BLaER1 treated with 17β-estradiol and CSF1 and Interleukin-3, amounts not matched to agents 10 nM and 100 nM (cell line): ENCODE measurements at regions not wholly inside any gene's neighbourhood (a gene's known extent, or its start where the extent isn't known, plus 50 kb on each side); places are given as distances from the start of the nearest gene placed in this dataset.
"Not testable (repeated sequence)": the region's sequence is repeated elsewhere in the genome, so short reads cannot be mapped to it uniquely, and the experiment has no call there.

Experiments used
- H3K27ac ChIP-seq, 11 experiments: shearing (Covaris generic); formaldehyde crosslinking; 2 replicates each; pipeline ENCODE4 v1.8.1; 2022
- H3K27me3 ChIP-seq, 11 experiments: shearing (Covaris generic); formaldehyde crosslinking; 2 replicates each; pipeline ENCODE4 v1.8.1; 2022
- H3K36me3 ChIP-seq, 11 experiments: shearing (Covaris generic); formaldehyde crosslinking; 2 replicates each; pipeline ENCODE4 v1.8.1; 2022
- H3K4me1 ChIP-seq, 10 experiments: shearing (Covaris generic); formaldehyde crosslinking; 2 replicates each; pipeline ENCODE4 v1.8.1; 2022
- H3K4me2 ChIP-seq, 11 experiments: shearing (Covaris generic); formaldehyde crosslinking; 2 replicates each; pipeline ENCODE4 v1.8.1; 2022
- H3K4me3 ChIP-seq, 10 experiments: shearing (Covaris generic); formaldehyde crosslinking; 2 replicates each; pipeline ENCODE4 v1.8.1; 2022
- H3K9ac ChIP-seq, 11 experiments: shearing (Covaris generic); formaldehyde crosslinking; 2 replicates each; pipeline ENCODE4 v1.8.1; 2022
- H3K9me3 ChIP-seq, 11 experiments: shearing (Covaris generic); formaldehyde crosslinking; replicated peaks in 1 of 11; 2 replicates each; pipeline ENCODE4 v1.8.1; 2022
- H4K20me1 ChIP-seq, 11 experiments: shearing (Covaris generic); formaldehyde crosslinking; 2 replicates each; pipeline ENCODE4 v1.8.1; 2022
- Cebpa-rat ChIP-seq, 11 experiments: shearing (Covaris generic); IDR thresholded peaks; 2 replicates each; pipeline ENCODE4 v1.8.1; 2022

DNA sequence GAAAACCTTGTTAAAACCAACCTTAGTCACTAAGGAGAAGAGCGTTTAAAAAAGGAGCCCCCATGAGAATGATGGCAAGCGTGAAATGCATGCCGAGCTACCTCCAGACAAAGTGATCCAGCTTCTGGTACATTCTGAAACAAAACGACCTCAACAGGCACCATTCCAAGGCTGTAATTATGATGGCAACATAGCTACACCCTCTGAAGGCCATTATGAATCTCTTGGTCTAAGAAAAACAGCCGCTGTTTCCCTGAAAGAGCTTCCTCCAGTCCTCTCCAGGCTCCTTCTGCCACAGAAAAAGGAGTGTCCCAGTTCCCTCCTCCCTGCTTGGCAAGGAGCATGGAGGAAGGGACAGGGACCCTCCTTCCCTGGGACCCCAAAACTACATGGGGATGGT, 50.0 kb upstream of the ABLIM1 start:
- H4K20me1 ChIP-seq: no peaks in the 10 kb centered on the region
- no peak for TF ChIP-seq Cebpa-rat (IDR thresholded peaks at IDR 0.05)
- H3K27me3 ChIP-seq: no peaks in the 10 kb centered on the region
- no peak overlapping the region for H3K4me3 ChIP-seq
- H3K4me2 ChIP-seq: peak overlapping the region in 2 of 11 experiments; percentile 29 to 34; a peak in 1 of 22 replicates
- H3K4me1 ChIP-seq: peaks cover 0 to 17% (median 0%) of the 10 kb centered on the region in 10 experiments; a peak in 5 of 20 replicates
- H3K36me3 ChIP-seq: no peaks in the 10 kb centered on the region
- H3K27ac ChIP-seq: no peak overlapping the region
- H3K9ac ChIP-seq: no peak overlapping the region
- H3K9me3 ChIP-seq: no peaks in the 10 kb centered on the region

DNA sequence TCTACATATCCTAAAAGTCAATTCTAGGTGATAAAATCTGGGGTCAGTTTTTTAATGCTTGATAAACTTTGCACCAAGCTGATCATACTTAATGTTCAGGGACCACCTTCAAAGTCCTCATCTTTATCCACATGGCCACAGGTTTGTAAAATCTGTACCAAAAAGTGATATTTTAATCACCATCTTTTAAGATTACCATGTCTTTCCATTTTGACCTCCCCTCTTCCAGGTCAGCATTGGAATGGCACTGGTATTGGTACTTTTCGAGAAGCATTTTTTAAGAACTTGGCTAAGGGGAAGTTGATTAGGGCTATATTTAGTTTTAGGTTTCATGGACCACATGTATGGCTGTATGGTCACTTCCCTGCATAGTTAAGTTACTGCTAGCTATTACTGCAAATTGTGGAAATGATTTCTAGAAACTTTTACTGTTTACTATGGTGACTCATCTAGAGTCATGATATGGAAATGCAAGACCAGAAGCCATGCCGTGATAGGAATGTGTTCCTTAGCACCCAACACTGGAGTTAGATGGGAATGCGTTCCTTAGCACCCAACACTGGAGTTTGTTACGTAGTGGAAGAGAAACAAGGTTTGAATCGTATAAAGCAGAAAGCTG, 50.8 kb upstream of the ABLIM1 start:
- H3K4me2 ChIP-seq: peak overlapping the region in 3 of 11 experiments; percentile 29 to 34 (median 31); a peak in 5 of 22 replicates
- no peak overlapping the region for H3K4me3 ChIP-seq
- H3K27ac ChIP-seq: no peak overlapping the region
- no peaks in the 10 kb centered on the region for H4K20me1 ChIP-seq
- no peaks in the 10 kb centered on the region for H3K9me3 ChIP-seq
- no peaks in the 10 kb centered on the region for H3K36me3 ChIP-seq
- H3K27me3 ChIP-seq: no peaks in the 10 kb centered on the region
- TF ChIP-seq Cebpa-rat (IDR thresholded peaks at IDR 0.05): no peak
- no peak overlapping the region for H3K9ac ChIP-seq
- peaks cover 0 to 17% (median 0%) of the 10 kb centered on the region in 10 experiments; a peak in 5 of 20 replicates for H3K4me1 ChIP-seq

DNA sequence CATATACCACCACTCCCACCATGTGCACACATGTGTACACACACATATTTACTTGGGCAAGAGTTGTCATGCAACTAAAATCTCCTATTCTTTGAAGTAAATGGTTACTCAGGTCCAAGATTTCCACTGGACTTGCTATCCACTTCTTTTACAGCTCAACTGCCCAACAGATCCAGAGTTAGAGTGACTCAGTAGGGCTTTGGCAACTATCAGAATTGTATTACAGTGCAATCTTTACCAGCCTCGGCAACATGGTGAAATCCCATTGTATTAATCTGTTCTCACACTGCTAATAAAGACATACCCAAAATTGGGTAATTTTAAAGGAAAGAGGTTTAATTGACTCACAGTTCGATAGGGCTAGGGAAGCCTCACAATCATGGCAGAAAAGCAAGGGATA, 51.9 kb upstream of the ABLIM1 start:
- Histone ChIP-seq H3K4me2 (no peak overlapping the region; a peak in 1 of 22 replicates), H3K27me3 (no peaks in the 10 kb centered on the region), H4K20me1 (no peaks in the 10 kb centered on the region), H3K4me3 (no peak overlapping the region), H3K27ac (no peak overlapping the region), H3K9ac (no peak overlapping the region), H3K4me1 (peaks cover 0 to 17% (median 0%) of the 10 kb centered on the region in 10 experiments; a peak in 5 of 20 replicates), H3K9me3 (no peaks in the 10 kb centered on the region), H3K36me3 (no peaks in the 10 kb centered on the region)
- no peak for TF ChIP-seq Cebpa-rat (IDR thresholded peaks at IDR 0.05)

DNA sequence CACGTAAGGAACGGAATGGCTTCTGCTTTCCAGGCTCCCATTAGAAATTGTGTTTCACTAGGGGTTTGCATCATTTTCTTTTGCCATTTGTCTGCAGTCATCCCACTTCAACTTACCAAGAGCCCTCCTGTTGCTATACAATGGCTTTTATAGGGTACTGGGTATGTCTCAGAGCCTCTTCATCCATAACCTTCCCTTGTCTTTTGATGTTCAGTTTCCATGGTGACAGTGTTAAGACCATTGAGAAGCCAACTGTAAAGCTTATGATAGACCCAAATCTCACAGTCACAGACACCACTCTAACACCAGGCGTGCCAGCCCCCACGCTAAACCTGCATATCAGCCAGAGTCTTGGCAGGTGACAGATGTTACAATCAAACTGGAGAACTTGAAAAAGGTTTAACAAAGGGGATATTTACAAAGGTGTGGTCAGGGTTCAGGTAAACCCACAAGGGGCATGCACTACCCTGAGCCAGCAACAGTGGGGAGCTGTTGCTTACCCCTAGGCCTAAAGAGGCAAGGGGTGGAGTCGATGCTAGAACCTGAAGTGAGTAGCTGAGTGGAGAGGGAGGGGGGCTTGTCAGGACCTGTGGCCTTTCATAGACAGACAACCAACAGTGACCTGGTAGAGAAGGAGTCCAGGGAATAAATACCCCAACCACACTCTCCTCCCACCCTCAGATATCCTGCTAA, 53.2 kb upstream of the ABLIM1 start:
- Histone ChIP-seq H3K4me1 (peaks cover 0 to 17% (median 0%) of the 10 kb centered on the region in 10 experiments; a peak in 5 of 20 replicates), H3K4me2 (no peak overlapping the region), H3K9me3 (no peaks in the 10 kb centered on the region), H3K27me3 (no peaks in the 10 kb centered on the region), H4K20me1 (no peaks in the 10 kb centered on the region), H3K4me3 (no peak overlapping the region), H3K9ac (no peak overlapping the region), H3K27ac (no peak overlapping the region), H3K36me3 (no peaks in the 10 kb centered on the region)
- TF ChIP-seq Cebpa-rat (IDR thresholded peaks at IDR 0.05): no peak

DNA sequence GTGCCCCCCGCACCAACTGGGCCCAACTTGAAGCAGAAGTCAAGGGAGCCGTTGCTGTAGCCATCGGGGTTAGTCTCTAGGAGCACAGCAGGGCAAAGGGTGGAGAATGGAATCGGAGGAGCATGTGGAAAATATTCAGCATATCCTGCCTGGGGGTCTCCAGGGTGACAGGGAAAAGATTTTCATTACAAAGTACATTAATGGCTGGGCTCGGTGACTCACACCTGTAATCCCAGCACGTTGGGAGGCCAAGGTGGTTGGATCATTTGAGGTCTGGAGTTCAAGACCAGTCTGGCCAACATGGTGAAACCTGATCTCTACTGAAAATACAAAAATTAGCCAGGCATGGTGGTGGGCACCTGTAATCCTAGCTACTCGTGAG, 53.8 kb upstream of the ABLIM1 start:
- no peaks in the 10 kb centered on the region for H3K27me3 ChIP-seq
- H3K27ac ChIP-seq: no peak overlapping the region
- no peak overlapping the region for H3K9ac ChIP-seq
- no peak overlapping the region for H3K4me3 ChIP-seq
- no peaks in the 10 kb centered on the region for H4K20me1 ChIP-seq
- no peaks in the 10 kb centered on the region for H3K36me3 ChIP-seq
- no peak for TF ChIP-seq Cebpa-rat (IDR thresholded peaks at IDR 0.05)
- peaks cover 0 to 17% (median 0%) of the 10 kb centered on the region in 10 experiments; a peak in 5 of 20 replicates for H3K4me1 ChIP-seq
- H3K4me2 ChIP-seq: no peak overlapping the region
- H3K9me3 ChIP-seq: no peaks in the 10 kb centered on the region

DNA sequence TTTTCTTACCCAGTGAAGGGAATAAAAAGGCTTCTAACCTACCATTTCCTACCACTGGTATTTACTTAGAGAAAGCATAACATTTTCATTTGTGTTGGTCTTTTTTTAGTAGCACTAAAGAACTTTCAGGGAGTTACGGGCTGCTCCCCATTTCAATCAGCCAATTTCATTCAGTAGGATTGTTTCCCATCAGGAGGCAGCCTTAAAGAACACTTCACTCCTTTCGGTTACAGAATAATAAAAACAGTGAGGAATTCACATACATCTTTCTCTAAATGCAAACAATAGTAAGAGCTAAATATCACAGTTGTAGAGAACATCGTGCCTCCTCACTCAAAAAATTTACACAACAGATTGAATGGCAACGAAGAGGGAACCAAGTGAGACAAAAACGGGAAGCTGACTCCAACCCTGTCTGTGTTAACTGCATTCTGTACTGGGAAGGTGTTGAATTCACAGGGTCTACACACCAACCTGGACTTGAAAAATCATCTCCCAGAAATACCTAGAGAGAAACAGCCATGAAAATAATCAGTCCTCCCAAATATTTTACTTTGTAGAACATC, 55.5 kb upstream of the ABLIM1 start:
- no peak overlapping the region for H3K27ac ChIP-seq
- H3K9me3 ChIP-seq: no peaks in the 10 kb centered on the region
- no peak overlapping the region for H3K4me2 ChIP-seq
- TF ChIP-seq Cebpa-rat (IDR thresholded peaks at IDR 0.05): no peak
- H3K27me3 ChIP-seq: no peaks in the 10 kb centered on the region
- peaks cover 0 to 12% (median 0%) of the 10 kb centered on the region in 10 experiments; a peak in 5 of 20 replicates for H3K4me1 ChIP-seq
- H4K20me1 ChIP-seq: no peaks in the 10 kb centered on the region
- no peak overlapping the region for H3K9ac ChIP-seq
- H3K36me3 ChIP-seq: no peaks in the 10 kb centered on the region
- H3K4me3 ChIP-seq: no peak overlapping the region

DNA sequence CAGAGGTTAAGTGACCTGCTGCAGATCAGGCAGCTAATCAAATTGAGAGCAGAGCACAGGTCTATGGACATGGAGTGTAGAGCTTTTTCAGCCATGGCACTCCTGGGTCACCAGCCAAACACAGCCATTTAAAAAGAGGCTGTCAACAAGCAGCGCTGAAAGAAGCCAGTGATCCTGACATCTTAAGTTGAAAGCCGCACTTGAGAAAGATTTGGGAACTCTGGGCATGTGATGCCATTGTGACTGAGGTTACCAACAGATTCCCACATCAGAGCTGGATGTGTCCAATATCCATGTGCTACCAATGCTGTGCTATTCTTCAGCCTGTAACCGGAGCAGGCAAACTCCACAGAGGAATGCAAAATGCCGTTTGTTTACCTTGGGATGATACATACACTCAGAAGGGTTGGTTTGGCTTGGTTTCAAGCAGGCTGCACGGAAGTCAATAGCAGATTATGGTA, 56.2 kb upstream of the ABLIM1 start:
- no peaks in the 10 kb centered on the region for H3K36me3 ChIP-seq
- H3K9me3 ChIP-seq: no peaks in the 10 kb centered on the region
- H3K4me3 ChIP-seq: no peak overlapping the region
- no peak overlapping the region for H3K27ac ChIP-seq
- no peak overlapping the region for H3K4me2 ChIP-seq
- H4K20me1 ChIP-seq: no peaks in the 10 kb centered on the region
- TF ChIP-seq Cebpa-rat (IDR thresholded peaks at IDR 0.05): no peak
- H3K9ac ChIP-seq: no peak overlapping the region
- no peaks in the 10 kb centered on the region for H3K27me3 ChIP-seq
- H3K4me1 ChIP-seq: peaks cover 0 to 5% (median 0%) of the 10 kb centered on the region in 10 experiments; a peak in 4 of 20 replicates

DNA sequence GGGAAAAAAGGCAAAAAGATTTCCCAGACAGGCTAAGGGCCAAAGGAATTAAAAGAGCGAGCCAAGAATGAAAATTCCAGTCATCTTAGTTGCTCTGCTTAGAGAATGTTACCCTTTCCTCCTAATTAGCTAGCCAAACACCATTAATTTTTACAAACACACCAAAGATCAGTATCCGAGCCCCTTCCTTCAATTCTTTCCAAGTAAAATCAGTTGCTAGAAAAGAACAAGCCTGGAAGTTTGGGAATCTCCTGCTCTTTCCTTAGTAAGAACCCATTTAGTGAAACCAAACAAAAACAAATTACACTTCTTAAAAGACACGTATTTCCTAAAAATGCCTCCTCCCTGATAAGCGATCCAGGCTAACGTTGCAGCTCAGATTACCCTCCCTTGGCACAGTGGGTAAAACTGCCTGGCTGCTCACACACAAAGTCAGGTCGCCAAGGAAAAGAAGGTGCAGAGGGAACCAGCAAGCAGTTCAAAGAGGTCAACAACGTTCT, 57.1 kb upstream of the ABLIM1 start:
- H3K36me3 ChIP-seq: no peaks in the 10 kb centered on the region
- H3K27me3 ChIP-seq: no peaks in the 10 kb centered on the region
- no peaks in the 10 kb centered on the region for H3K4me1 ChIP-seq
- H3K4me3 ChIP-seq: no peak overlapping the region
- no peak overlapping the region for H3K27ac ChIP-seq
- H3K9me3 ChIP-seq: no peaks in the 10 kb centered on the region
- H4K20me1 ChIP-seq: no peaks in the 10 kb centered on the region
- no peak overlapping the region for H3K4me2 ChIP-seq
- H3K9ac ChIP-seq: no peak overlapping the region
- TF ChIP-seq Cebpa-rat (IDR thresholded peaks at IDR 0.05): no peak

DNA sequence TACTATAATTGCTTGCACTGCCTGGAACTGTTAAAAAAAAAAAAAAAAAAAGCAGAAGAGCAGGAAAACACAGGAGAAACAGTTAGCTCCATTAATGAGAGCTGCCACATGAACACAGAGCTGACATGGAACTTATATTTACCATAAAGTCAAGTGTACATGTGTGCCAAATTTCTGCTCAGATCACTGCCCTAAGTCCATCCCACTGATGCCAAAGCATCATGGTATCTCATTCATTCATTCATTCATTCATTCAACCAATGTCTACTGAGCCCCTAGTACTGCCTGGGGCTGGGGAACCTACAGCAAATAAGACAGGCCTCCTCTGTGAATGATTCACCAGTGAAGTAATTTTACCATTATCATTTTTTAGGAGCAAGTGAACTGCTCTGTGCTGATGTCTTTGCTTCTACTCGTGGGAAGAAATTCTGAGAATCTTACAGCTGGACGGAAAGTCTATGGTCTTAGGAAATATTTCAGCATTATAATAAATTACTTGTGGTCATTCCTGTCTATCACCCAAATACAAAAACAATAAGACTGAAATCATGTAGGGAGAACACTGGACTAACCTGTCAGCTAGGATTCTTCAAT, 58.8 kb upstream of the ABLIM1 start:
- Histone ChIP-seq H3K9me3 (no peaks in the 10 kb centered on the region), H3K27me3 (no peaks in the 10 kb centered on the region), H3K9ac (no peak overlapping the region), H3K4me2 (no peak overlapping the region), H3K4me3 (no peak overlapping the region), H3K27ac (no peak overlapping the region), H3K4me1 (no peaks in the 10 kb centered on the region), H3K36me3 (no peaks in the 10 kb centered on the region), H4K20me1 (no peaks in the 10 kb centered on the region)
- no peak for TF ChIP-seq Cebpa-rat (IDR thresholded peaks at IDR 0.05)

DNA sequence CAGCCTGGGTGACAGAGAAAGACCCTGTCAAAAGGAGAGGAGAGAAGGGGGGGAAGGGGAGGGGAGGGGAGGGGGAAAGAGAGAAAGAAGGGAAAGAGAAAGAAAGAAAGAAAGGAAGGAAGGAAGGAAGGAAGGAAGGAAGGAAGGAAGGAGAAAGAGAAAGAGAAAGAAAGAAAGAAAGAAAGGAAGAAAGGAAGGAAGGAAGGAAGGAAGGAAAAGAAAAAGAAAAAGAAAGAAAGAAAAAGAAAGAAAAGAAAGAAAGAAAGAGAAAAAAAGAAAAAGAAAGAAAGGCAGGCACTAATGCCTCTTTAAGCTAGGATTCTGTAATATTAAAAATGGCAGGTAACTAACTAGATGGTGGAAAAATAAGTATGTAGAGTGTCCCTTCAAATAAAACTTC, 59.8 kb upstream of the ABLIM1 start:
- H3K9me3 ChIP-seq, H3K27me3 ChIP-seq, H3K9ac ChIP-seq, H3K36me3 ChIP-seq, H3K27ac ChIP-seq, H3K4me1 ChIP-seq, H4K20me1 ChIP-seq, H3K4me3 ChIP-seq, H3K4me2 ChIP-seq: not testable (repeated sequence)
